ENCODE measurements at regions not wholly inside any gene's neighbourhood (a gene's known extent, or its start where the extent isn't known, plus 50 kb on each side); places are given as distances from the start of the nearest gene placed in this dataset.

- TF ChIP-seq POLR2A (IDR thresholded peaks at IDR 0.05; ENCODE audit: low read depth, low read length) (no peak), POLR2AphosphoS5 (IDR thresholded peaks at IDR 0.05; ENCODE audit: low read depth, low read length) (no peak), TAF1 (IDR thresholded peaks at IDR 0.05; ENCODE audit: low read depth, low read length) (no peak), PAX5 (IDR thresholded peaks at IDR 0.05; ENCODE audit: insufficient read depth, low read length, severe bottlenecking) (no peak)
Observed at GRCh38 chr9:88721025-88721424, 186.0 kb downstream of the NXNL2 start.

Measured in GM12891 (cell line).